A673 (cell line): ENCODE measurements at regions not wholly inside any gene's neighbourhood (a gene's known extent, or its start where the extent isn't known, plus 50 kb on each side); places are given as distances from the start of the nearest gene placed in this dataset.
"Not testable (repeated sequence)": the region's sequence is repeated elsewhere in the genome, so short reads cannot be mapped to it uniquely, and the experiment has no call there.

Experiments
- CTCF ChIP-seq: fragments of 300-800, 200-600 bp; sonication (generic); conservative IDR thresholded peaks from 2 replicates; pipeline ENCODE4 v1.5.1; 2017; ENCODE audit warnings: low read depth, mild to moderate bottlenecking, antibody characterized with exemption, low read length, moderate library complexity, mixed read lengths
- EZH2 ChIP-seq: fragments of 200-600 bp; sonication (generic); IDR thresholded peaks from 2 replicates; pipeline ENCODE4 v1.6.1; 2017; ENCODE audit warnings: borderline replicate concordance, low read depth, mild to moderate bottlenecking, mixed read lengths, antibody characterized with exemption, low read length; ENCODE audit not compliant: poor library complexity, severe bottlenecking

- not testable (repeated sequence) for TF ChIP-seq CTCF, EZH2
Observed at GRCh38 chr3:112698442-112698841, 57.5 kb upstream of the CCDC80 start.
